HG03457 (cell line): ENCODE measurements at regions not wholly inside any gene's neighbourhood (a gene's known extent, or its start where the extent isn't known, plus 50 kb on each side); places are given as distances from the start of the nearest gene placed in this dataset.
"Not testable (repeated sequence)": the region's sequence is repeated elsewhere in the genome, so short reads cannot be mapped to it uniquely, and the experiment has no call there.

Experiments used
- ATAC-seq: cut with Tn5 transposase; IDR thresholded peaks from one replicate; pipeline ENCODE4 v1.9.1; 2021; ENCODE audit warnings: moderate number of reproducible peaks; ENCODE audit not compliant: unreplicated experiment

- no peak for ATAC-seq
These were observed 102.5 kb downstream of the SPRY4 start for GRCh38 chr5:142222225-142222865.

GRCh38 chr5:142221091-142221860, 103.5 kb downstream of the SPRY4 start:
- no peak for ATAC-seq

GRCh38 chr5:142219146-142219545, 105.7 kb downstream of the SPRY4 start:
- no peak for ATAC-seq

- no peak for ATAC-seq
These were observed 107.9 kb downstream of the SPRY4 start for GRCh38 chr5:142216931-142217330.

- ATAC-seq: no peak
These were observed 107.5 kb downstream of the NDFIP1 start for GRCh38 chr5:142215915-142216681.

- ATAC-seq: no peak
These were observed 104.5 kb downstream of the NDFIP1 start for GRCh38 chr5:142213077-142213476.

- no peak for ATAC-seq
These were observed 103.3 kb downstream of the NDFIP1 start for GRCh38 chr5:142211918-142212317.

- ATAC-seq: no peak
These were observed 102.4 kb downstream of the NDFIP1 start for GRCh38 chr5:142210864-142211412.

GRCh38 chr5:142210011-142210410, 101.4 kb downstream of the NDFIP1 start:
- ATAC-seq: no peak

- no peak for ATAC-seq
These were observed 100.3 kb downstream of the NDFIP1 start for GRCh38 chr5:142208777-142209312.

- not testable (repeated sequence) for ATAC-seq
These were observed 99.7 kb downstream of the NDFIP1 start for GRCh38 chr5:142208244-142208643.

- no peak for ATAC-seq
These were observed 98.2 kb downstream of the NDFIP1 start for GRCh38 chr5:142206801-142207200.

- ATAC-seq: no peak
These were observed 95.6 kb downstream of the NDFIP1 start for GRCh38 chr5:142204219-142204618.
